Transverse colon (tissue), 4 donors: ENCODE measurements at regions not wholly inside any gene's neighbourhood (a gene's known extent, or its start where the extent isn't known, plus 50 kb on each side); places are given as distances from the start of the nearest gene placed in this dataset.

Source experiments
- DNase-seq: peaks from one replicate; pipeline ENCODE4 v3.0.0-alpha.2; 2019
- H3K27ac ChIP-seq, 4 donors: fragments of 200-600 bp; sonication (generic); 2 replicates each; pipeline ENCODE4 v1.5.1; 2016 to 2018; ENCODE audit warnings: inconsistent platforms in 4 of 4
- H3K27me3 ChIP-seq: fragments of 200-600 bp; sonication (generic); 2 replicates; pipeline ENCODE4 v1.5.1; 2017; ENCODE audit warnings: inconsistent platforms
- H3K36me3 ChIP-seq, 4 donors: fragments of 200-600 bp; sonication (generic); 2 replicates each; pipeline ENCODE4 v1.5.1; 2017 to 2019; ENCODE audit warnings: inconsistent platforms in 4 of 4
- H3K4me1 ChIP-seq, 4 donors: fragments of 200-600 bp; sonication (generic); 2 replicates each; pipeline ENCODE4 v1.5.1; 2017 to 2020; ENCODE audit warnings: inconsistent platforms in 4 of 4
- H3K4me3 ChIP-seq, 4 donors: fragments of 200-600 bp; sonication (generic); 1 replicate in 1 of 4; 2 replicates in 3 of 4; pipeline versions ENCODE4 v1.5.1 to v1.6.1; 2017 to 2019; ENCODE audit warnings: inconsistent platforms in 4 of 4
- H3K9me3 ChIP-seq, 2 donors: fragments of 200-600 bp; sonication (generic); 2 replicates each; pipeline ENCODE4 v1.5.1; 2017 to 2019; ENCODE audit warnings: inconsistent platforms in 2 of 2
- CTCF ChIP-seq, 5 experiments: fragments of 200-600 bp in 3 of 5; fragments of 450-650 bp in 2 of 5; sonication (generic) in 3 of 5; IDR thresholded peaks; 1 replicate in 2 of 5; 2 replicates in 3 of 5; pipeline ENCODE4 v1.5.1; 2016 to 2017; ENCODE audit warnings: antibody characterized with exemption in 5 of 5, inconsistent platforms in 3 of 5, mild to moderate bottlenecking in 2 of 5, moderate library complexity in 1 of 5
- EP300 ChIP-seq: sonication (generic); formaldehyde crosslinking; IDR thresholded peaks from one replicate; pipeline ENCODE4 v1.6.1; 2017; ENCODE audit warnings: antibody characterized with exemption, low read depth
- POLR2A ChIP-seq: fragments of 450-650 bp; IDR thresholded peaks from one replicate; pipeline ENCODE4 v1.6.1; 2016; ENCODE audit warnings: antibody characterized with exemption, mild to moderate bottlenecking, moderate library complexity
- POLR2AphosphoS5 ChIP-seq, 3 donors: sonication (generic); formaldehyde crosslinking; IDR thresholded peaks; one replicate each; pipeline ENCODE4 v1.6.1; 2016; ENCODE audit warnings: antibody characterized with exemption in 3 of 3
- WGBS, 2 donors: methylation state at CpG; one replicate each; pipeline ENCODE4 v1.1.5; 2018; ENCODE audit warnings: low coverage in 1 of 2; 5-methylcytosine and 5-hydroxymethylcytosine counted together
- in situ Hi-C, 4 donors: fragments of 200-750 bp; cut with MboI; loops; one replicate each; pipeline versions ENCODE4 v1.15.0 to v1.15.1; 2017; ENCODE audit warnings: low sequenced_read_pairs in 3 of 4, low pct_ligation_motif_present in 1 of 4, low pct_unique_long_range_greater_than_20kb in 1 of 4
- intact Hi-C: fragments of 100-400 bp; cut with DNase I; formaldehyde crosslinking; loops from one replicate; pipeline ENCODE4 v1.15.1; 2023; ENCODE audit warnings: low total_unique reads

- no peak overlapping the region for H3K4me3 ChIP-seq
- TF ChIP-seq POLR2A (no peak), POLR2AphosphoS5 (IDR thresholded peaks at IDR 0.05) (no peak), CTCF (IDR thresholded peaks at IDR 0.05) (no peak), EP300 (no peak)
- no peaks in the 10 kb centered on the region for H3K9me3 ChIP-seq
- no peak for DNase-seq
- H3K27ac ChIP-seq: no peak overlapping the region
- H3K27me3 ChIP-seq: no peaks in the 10 kb centered on the region
- in situ Hi-C loops (no loop called here), intact Hi-C loops (no loop called here)
- WGBS, 2 donors: 67 to 74% methylated on average over 5 to 8 of the region's 8 CpGs
- no peaks in the 10 kb centered on the region for H3K4me1 ChIP-seq
- H3K36me3 ChIP-seq: no peaks in the 10 kb centered on the region
These were observed 143.8 kb downstream of the CCT6B start for GRCh38 chr17:34817252-34818035.

GRCh38 chr17:34816848-34817247 is 144.4 kb downstream of the CCT6B start:
- no peak for DNase-seq
- H3K9me3 ChIP-seq: no peaks in the 10 kb centered on the region
- no peaks in the 10 kb centered on the region for H3K4me1 ChIP-seq
- WGBS, 2 donors: 40 to 70% methylated on average over 1 to 5 of the region's 5 CpGs
- no peak for TF ChIP-seq CTCF (IDR thresholded peaks at IDR 0.05)
- TF ChIP-seq POLR2A: no peak
- no peak for TF ChIP-seq POLR2AphosphoS5 (IDR thresholded peaks at IDR 0.05)
- no peak for TF ChIP-seq EP300
- in situ Hi-C loops: no loop called here
- intact Hi-C loops: no loop called here
- H3K27ac ChIP-seq: no peak overlapping the region
- H3K4me3 ChIP-seq: no peak overlapping the region
- H3K36me3 ChIP-seq: no peaks in the 10 kb centered on the region
- H3K27me3 ChIP-seq: no peaks in the 10 kb centered on the region

GRCh38 chr17:34813290-34813689 is 148.0 kb downstream of the CCT6B start:
- in situ Hi-C loops (no loop called here), intact Hi-C loops (no loop called here)
- Histone ChIP-seq H3K9me3 (no peaks in the 10 kb centered on the region), H3K4me3 (no peak overlapping the region), H3K36me3 (no peaks in the 10 kb centered on the region), H3K4me1 (no peaks in the 10 kb centered on the region), H3K27ac (no peak overlapping the region), H3K27me3 (no peaks in the 10 kb centered on the region)
- TF ChIP-seq EP300: no peak
- no peak for TF ChIP-seq CTCF (IDR thresholded peaks at IDR 0.05)
- no peak for TF ChIP-seq POLR2A
- TF ChIP-seq POLR2AphosphoS5 (IDR thresholded peaks at IDR 0.05): no peak
- no peak for DNase-seq
- 20 to 79% methylated on average over 1 to 5 of the region's 5 CpGs for WGBS, 2 donors

GRCh38 chr17:34811561-34811960 is 149.7 kb downstream of the CCT6B start:
- Histone ChIP-seq H3K9me3 (no peaks in the 10 kb centered on the region), H3K4me3 (no peak overlapping the region), H3K36me3 (no peaks in the 10 kb centered on the region), H3K27ac (no peak overlapping the region), H3K4me1 (no peaks in the 10 kb centered on the region), H3K27me3 (no peaks in the 10 kb centered on the region)
- no peak for DNase-seq
- in situ Hi-C loops (no loop called here), intact Hi-C loops (no loop called here)
- TF ChIP-seq CTCF (IDR thresholded peaks at IDR 0.05) (no peak), POLR2AphosphoS5 (IDR thresholded peaks at IDR 0.05) (no peak), EP300 (no peak), POLR2A (no peak)
- 67 to 80% methylated on average over 1 to 5 of the region's 5 CpGs for WGBS, 2 donors
